IPS-18a (cell line): ENCODE measurements at regions not wholly inside any gene's neighbourhood (a gene's known extent, or its start where the extent isn't known, plus 50 kb on each side); places are given as distances from the start of the nearest gene placed in this dataset.

Source experiments
- H3K27ac ChIP-seq: one replicate; pipeline ENCODE4 v1.5.1; 2013; ENCODE audit warnings: low read length
- H3K27me3 ChIP-seq: one replicate; pipeline ENCODE4 v1.6.1; 2013; ENCODE audit warnings: mild to moderate bottlenecking, low read length; ENCODE audit not compliant: control insufficient read depth, insufficient read depth
- H3K36me3 ChIP-seq: one replicate; pipeline ENCODE4 v1.6.1; 2013; ENCODE audit warnings: low read depth, low read length; ENCODE audit not compliant: control insufficient read depth
- H3K4me1 ChIP-seq: one replicate; pipeline ENCODE4 v1.6.1; 2013; ENCODE audit warnings: low read depth, low read length; ENCODE audit not compliant: control insufficient read depth
- H3K4me3 ChIP-seq: one replicate; pipeline ENCODE4 v1.5.1; 2013; ENCODE audit warnings: low read length
- H3K9ac ChIP-seq: one replicate; pipeline ENCODE4 v1.6.1; 2013; ENCODE audit warnings: mild to moderate bottlenecking, low read length, moderate library complexity
- H3K9me3 ChIP-seq: one replicate; pipeline ENCODE4 v1.6.1; 2013; ENCODE audit warnings: low read depth, low read length; ENCODE audit not compliant: control insufficient read depth

DNA sequence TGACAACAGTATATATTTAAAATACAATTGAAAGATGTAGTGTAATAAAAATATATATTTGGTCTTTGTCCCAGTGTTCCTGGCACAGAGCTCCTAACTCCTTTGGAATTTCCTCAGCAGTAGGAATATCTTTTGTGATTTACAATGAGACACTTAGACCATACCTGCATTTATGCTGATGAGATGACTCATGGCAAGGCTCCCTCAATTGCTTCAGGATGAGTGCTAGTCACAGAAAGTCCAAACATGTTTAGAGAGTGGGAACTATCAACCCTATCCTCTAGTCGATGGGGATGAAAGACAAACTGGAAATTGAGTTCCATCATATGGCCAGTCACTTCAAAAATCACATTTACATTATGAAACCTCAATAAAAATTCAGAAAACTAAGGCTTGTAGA lies 588.3 kb upstream of the LMCD1 start:
- no peak overlapping the region for H3K9ac ChIP-seq
- H3K9me3 ChIP-seq, result no peaks in the 10 kb centered on the region
- H3K36me3 ChIP-seq, result no peaks in the 10 kb centered on the region
- no peaks in the 10 kb centered on the region for H3K27me3 ChIP-seq
- no peak overlapping the region for H3K27ac ChIP-seq
- peaks cover 11% of the 10 kb centered on the region for H3K4me1 ChIP-seq
- H3K4me3 ChIP-seq, result no peak overlapping the region

GRCh38 chr3:7915356-7915755 lies 586.3 kb upstream of the LMCD1 start:
- no peak overlapping the region for H3K4me3 ChIP-seq
- H3K9me3 ChIP-seq, result no peaks in the 10 kb centered on the region
- no peaks in the 10 kb centered on the region for H3K36me3 ChIP-seq
- H3K9ac ChIP-seq, result no peak overlapping the region
- no peaks in the 10 kb centered on the region for H3K27me3 ChIP-seq
- H3K27ac ChIP-seq, result no peak overlapping the region
- peaks cover 11% of the 10 kb centered on the region for H3K4me1 ChIP-seq

DNA sequence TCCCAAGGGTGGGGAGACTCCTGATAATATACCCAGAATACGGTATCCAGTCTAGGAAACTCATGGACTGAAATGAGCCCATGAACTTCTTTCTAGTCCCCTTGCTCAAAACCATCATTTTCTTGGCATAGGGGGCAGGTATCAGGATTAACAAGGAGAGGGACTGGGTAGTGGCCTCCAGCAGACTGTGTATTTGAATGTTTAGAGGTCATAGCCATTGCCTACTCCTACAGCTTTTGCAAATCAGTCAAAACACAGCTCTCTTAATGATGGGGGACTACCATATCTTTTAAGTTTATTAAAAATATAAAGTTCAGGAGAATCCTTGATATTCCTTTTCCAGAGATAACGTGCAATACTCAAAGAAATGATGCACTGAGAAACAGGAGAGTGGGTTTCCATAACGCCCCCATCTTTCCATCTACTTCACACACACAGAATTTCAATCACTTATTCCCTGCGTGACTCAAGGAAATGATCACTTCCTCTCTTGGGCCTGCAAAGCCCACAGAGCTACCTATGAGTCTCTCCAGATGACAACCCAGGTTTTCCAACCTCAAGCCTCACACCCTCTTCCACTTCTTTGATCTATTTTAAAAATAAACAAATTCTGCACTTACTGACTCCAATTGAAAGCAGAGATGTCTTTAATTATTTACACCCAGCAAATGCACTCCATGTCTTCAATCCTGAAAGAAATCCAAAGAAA lies 584.0 kb upstream of the LMCD1 start:
- Histone ChIP-seq H3K9me3 (no peaks in the 10 kb centered on the region), H3K27me3 (no peaks in the 10 kb centered on the region), H3K27ac (no peak overlapping the region), H3K9ac (no peak overlapping the region), H3K4me1 (peaks cover 11% of the 10 kb centered on the region), H3K4me3 (no peak overlapping the region), H3K36me3 (no peaks in the 10 kb centered on the region)

DNA sequence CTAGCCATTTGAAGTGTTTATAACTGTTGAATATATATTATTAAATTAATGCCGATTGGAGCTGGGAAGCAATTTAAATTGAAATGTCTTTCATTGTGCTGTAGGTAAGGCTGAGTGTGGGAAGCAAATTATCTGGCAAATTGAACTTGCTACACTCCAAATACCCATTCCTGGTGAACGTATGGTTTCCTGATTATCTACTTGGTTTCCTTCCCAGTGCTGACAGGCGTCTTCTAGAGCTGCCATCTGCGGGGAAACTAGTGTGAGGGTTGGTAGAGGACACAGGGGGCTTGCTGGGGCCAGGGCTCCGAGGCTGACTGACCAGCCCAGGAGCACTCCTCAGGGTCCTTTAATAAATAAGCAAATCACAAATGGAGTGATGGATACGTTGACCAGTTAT lies 581.4 kb upstream of the LMCD1 start:
- no peaks in the 10 kb centered on the region for H3K36me3 ChIP-seq
- no peak overlapping the region for H3K9ac ChIP-seq
- H3K27me3 ChIP-seq, result no peaks in the 10 kb centered on the region
- no peaks in the 10 kb centered on the region for H3K9me3 ChIP-seq
- no peak overlapping the region for H3K27ac ChIP-seq
- H3K4me1 ChIP-seq, result peaks cover 11% of the 10 kb centered on the region
- no peak overlapping the region for H3K4me3 ChIP-seq

- Histone ChIP-seq H3K9ac (no peak overlapping the region), H3K27ac (no peak overlapping the region), H3K27me3 (no peaks in the 10 kb centered on the region), H3K36me3 (no peaks in the 10 kb centered on the region), H3K4me3 (no peak overlapping the region), H3K4me1 (no peaks in the 10 kb centered on the region), H3K9me3 (no peaks in the 10 kb centered on the region)
Observed at GRCh38 chr3:7924228-7924627, 577.4 kb upstream of the LMCD1 start.

GRCh38 chr3:7927015-7927414 lies 574.6 kb upstream of the LMCD1 start:
- Histone ChIP-seq H3K27ac (no peak overlapping the region), H3K4me3 (no peak overlapping the region), H3K9me3 (no peaks in the 10 kb centered on the region), H3K9ac (no peak overlapping the region), H3K4me1 (no peaks in the 10 kb centered on the region), H3K36me3 (no peaks in the 10 kb centered on the region), H3K27me3 (no peaks in the 10 kb centered on the region)

DNA sequence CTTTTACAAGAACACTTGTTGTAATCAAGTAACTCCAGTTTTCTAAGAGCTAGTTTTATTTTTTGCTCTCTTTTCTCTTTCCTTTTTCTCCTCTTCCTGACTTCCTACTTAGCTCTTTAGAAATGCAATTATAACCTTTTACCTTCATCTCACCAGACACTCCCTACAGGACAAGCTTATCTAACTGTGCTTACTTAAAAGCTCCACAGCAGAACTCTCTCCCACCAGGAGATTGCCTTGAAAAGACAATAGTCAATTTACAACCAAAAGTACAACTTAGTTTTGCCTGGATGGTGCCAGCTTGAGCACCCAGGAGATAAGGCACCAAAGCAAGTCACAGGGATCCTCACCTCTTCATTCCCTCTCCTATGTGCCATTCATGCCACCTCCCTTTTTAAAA lies 573.8 kb upstream of the LMCD1 start:
- Histone ChIP-seq H3K36me3 (no peaks in the 10 kb centered on the region), H3K27me3 (no peaks in the 10 kb centered on the region), H3K9ac (no peak overlapping the region), H3K4me1 (no peaks in the 10 kb centered on the region), H3K9me3 (no peaks in the 10 kb centered on the region), H3K4me3 (no peak overlapping the region), H3K27ac (no peak overlapping the region)

- Histone ChIP-seq H3K36me3 (no peaks in the 10 kb centered on the region), H3K27me3 (no peaks in the 10 kb centered on the region), H3K27ac (no peak overlapping the region), H3K4me1 (no peaks in the 10 kb centered on the region), H3K4me3 (no peak overlapping the region), H3K9ac (no peak overlapping the region), H3K9me3 (no peaks in the 10 kb centered on the region)
Observed at GRCh38 chr3:7929319-7929889, 572.2 kb upstream of the LMCD1 start.

GRCh38 chr3:7934362-7934761 lies 567.3 kb upstream of the LMCD1 start:
- no peaks in the 10 kb centered on the region for H3K4me1 ChIP-seq
- no peak overlapping the region for H3K4me3 ChIP-seq
- H3K36me3 ChIP-seq, result no peaks in the 10 kb centered on the region
- no peaks in the 10 kb centered on the region for H3K9me3 ChIP-seq
- no peaks in the 10 kb centered on the region for H3K27me3 ChIP-seq
- H3K9ac ChIP-seq, result no peak overlapping the region
- no peak overlapping the region for H3K27ac ChIP-seq

DNA sequence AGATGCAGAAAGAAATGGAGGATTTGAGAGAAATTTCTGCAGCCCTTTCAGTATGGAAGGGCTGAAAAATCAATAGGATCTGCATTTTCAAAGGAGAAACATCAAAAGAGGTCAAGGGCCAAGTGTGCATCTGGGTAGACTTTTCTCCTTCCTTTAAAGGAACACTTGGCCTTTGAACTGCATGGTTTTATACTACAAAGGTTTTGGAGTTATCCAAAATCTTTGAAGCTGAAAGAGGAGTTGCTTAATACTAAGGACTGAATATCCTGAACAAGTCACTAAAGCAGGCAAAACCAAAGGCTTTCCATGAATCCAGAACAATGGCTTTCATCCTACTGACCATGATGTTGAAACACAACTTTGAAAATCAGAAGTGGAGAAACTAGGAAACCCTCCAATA lies 553.7 kb upstream of the LMCD1 start:
- Histone ChIP-seq H3K4me1 (no peaks in the 10 kb centered on the region), H3K27me3 (no peaks in the 10 kb centered on the region), H3K4me3 (no peak overlapping the region), H3K36me3 (no peaks in the 10 kb centered on the region), H3K27ac (no peak overlapping the region), H3K9ac (no peak overlapping the region), H3K9me3 (no peaks in the 10 kb centered on the region)

- Histone ChIP-seq H3K4me3 (no peak overlapping the region), H3K36me3 (no peaks in the 10 kb centered on the region), H3K27me3 (no peaks in the 10 kb centered on the region), H3K9ac (no peak overlapping the region), H3K4me1 (peaks cover 14% of the 10 kb centered on the region), H3K27ac (no peak overlapping the region), H3K9me3 (no peaks in the 10 kb centered on the region)
Observed at GRCh38 chr3:7950890-7951289, 550.7 kb upstream of the LMCD1 start.

- H3K4me3 ChIP-seq, result no peak overlapping the region
- H3K27me3 ChIP-seq, result no peaks in the 10 kb centered on the region
- H3K4me1 ChIP-seq, result peaks cover 14% of the 10 kb centered on the region
- H3K9me3 ChIP-seq, result no peaks in the 10 kb centered on the region
- H3K27ac ChIP-seq, result no peak overlapping the region
- no peaks in the 10 kb centered on the region for H3K36me3 ChIP-seq
- no peak overlapping the region for H3K9ac ChIP-seq
Observed at GRCh38 chr3:7953449-7954014, 548.1 kb upstream of the LMCD1 start.
